ENCODE measurements at regions not wholly inside any gene's neighbourhood (a gene's known extent, or its start where the extent isn't known, plus 50 kb on each side); places are given as distances from the start of the nearest gene placed in this dataset.

DNA sequence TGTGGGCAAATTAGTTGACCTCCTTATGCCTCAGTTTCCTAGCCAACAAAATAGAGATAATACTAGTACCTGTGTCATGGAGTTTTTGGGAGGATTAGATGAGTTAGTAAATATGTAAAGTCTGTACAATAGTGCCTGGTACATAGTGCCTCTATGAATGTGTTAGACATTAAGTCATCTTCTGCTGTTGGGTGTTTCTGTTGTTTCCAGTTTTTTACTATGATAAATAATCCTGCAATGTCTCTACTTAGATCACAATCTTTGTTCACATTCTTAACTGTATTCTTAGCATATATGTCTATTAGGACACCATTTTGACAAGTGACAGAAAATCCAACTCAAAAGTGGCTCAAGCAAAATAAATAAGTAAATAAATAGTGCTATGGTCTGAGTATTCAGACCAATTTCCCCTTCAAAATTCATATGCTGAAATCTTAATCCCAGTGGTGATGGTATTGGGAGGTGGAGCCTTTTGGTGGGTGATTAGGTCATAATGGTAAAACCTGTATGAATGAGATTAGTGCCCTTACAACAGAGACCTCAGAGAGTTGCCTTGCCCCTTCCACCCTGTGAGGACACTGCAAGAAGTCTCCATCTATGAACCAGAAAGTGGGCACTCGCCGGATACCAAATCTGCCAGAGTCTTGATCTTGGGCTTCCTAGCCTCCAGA, 84.3 kb downstream of the DIRAS3 start:
- no peaks in the 10 kb centered on the region for H3K36me3 ChIP-seq (ENCODE audit: insufficient read depth, low read depth, low read length)

DNA sequence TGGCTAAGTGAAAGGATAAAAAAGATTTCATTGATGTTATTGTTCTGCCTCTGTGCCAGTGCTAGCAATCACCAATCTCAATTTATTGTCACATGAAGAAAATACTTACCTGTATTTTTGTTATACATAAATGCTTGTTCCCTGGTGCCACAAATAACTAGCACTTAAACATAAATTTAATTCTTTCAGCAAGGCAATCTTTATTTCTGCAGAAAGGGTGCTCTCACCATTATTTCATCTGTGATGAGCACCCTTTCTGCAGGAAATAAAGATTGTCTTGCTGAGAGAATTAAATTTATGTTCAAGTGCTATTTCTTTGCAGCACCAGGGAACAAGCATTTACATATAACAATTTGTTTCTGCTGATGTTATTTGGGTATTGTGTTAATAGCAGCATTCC, 87.2 kb downstream of the DIRAS3 start:
- Histone ChIP-seq H3K4me1 (ENCODE audit: insufficient read depth, low read length) (no peaks in the 10 kb centered on the region), H3K9ac (ENCODE audit: low read depth, low read length) (no peak overlapping the region)

More for the DNA sequence above, 84.3 kb downstream of the DIRAS3 start:
- no peak overlapping the region for H3K27ac ChIP-seq (ENCODE audit: low read length)
- H3K27me3 ChIP-seq (ENCODE audit: insufficient read depth, low read length) = no peaks in the 10 kb centered on the region
- no peak overlapping the region for H3K9ac ChIP-seq (ENCODE audit: low read depth, low read length)
- no peaks in the 10 kb centered on the region for H3K4me1 ChIP-seq (ENCODE audit: insufficient read depth, low read length)
- H3K4me3 ChIP-seq (ENCODE audit: low read length) = no peak overlapping the region
- peaks cover 21% of the 10 kb centered on the region for H3K9me3 ChIP-seq (ENCODE audit: insufficient read depth, low read depth, low read length)

DNA sequence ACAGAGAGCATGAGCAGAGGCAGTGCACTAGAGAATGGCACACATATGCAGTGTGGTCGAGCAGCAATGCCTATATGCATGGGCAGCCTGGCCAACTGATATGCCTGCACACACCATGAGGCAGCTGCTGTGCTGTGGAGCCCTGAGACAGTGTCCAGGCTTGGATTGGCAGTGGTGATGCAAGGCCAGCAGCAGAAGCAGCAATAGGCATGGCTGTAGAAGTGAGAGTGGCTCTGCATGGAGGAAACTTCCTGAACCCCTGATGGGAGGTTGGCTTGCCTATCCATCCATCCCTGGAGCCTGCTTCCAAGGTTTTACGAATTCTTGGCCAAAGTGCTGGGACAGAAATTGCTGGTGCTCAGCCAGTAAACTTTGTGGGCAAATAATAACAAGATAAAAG, 89.7 kb downstream of the DIRAS3 start:
- H3K4me3 ChIP-seq (ENCODE audit: low read length) = no peak overlapping the region
- H3K27ac ChIP-seq (ENCODE audit: low read length) = no peak overlapping the region
- no peaks in the 10 kb centered on the region for H3K36me3 ChIP-seq (ENCODE audit: insufficient read depth, low read depth, low read length)
- H3K9me3 ChIP-seq (ENCODE audit: insufficient read depth, low read depth, low read length) = peaks cover 21% of the 10 kb centered on the region
- H3K9ac ChIP-seq (ENCODE audit: low read depth, low read length) = no peak overlapping the region
- no peaks in the 10 kb centered on the region for H3K4me1 ChIP-seq (ENCODE audit: insufficient read depth, low read length)
- H3K27me3 ChIP-seq (ENCODE audit: insufficient read depth, low read length) = no peaks in the 10 kb centered on the region

More for the DNA sequence above, 87.2 kb downstream of the DIRAS3 start:
- Histone ChIP-seq H3K4me3 (ENCODE audit: low read length) (no peak overlapping the region), H3K27ac (ENCODE audit: low read length) (no peak overlapping the region), H3K36me3 (ENCODE audit: insufficient read depth, low read depth, low read length) (no peaks in the 10 kb centered on the region), H3K9me3 (ENCODE audit: insufficient read depth, low read depth, low read length) (peaks cover 21% of the 10 kb centered on the region), H3K27me3 (ENCODE audit: insufficient read depth, low read length) (no peaks in the 10 kb centered on the region)

DNA sequence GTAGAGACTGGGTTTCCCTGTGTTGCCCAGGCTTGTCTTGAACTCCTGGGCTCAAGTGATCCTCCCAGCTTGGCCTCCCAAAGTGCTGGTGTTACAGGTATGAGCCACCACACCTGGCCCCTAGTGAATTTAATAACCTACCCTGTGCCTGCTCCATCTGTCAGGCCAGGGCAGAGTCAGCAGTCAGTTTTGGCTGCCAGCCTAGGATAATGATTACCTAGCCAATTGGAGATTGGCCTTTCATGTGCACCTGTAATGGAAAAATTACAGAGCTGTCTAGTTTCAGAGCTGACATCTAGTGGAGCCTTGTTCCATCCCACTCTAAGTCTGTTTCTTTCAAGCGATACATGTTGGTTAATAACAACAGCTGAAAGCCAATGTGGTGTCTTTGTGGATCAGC, 92.0 kb downstream of the DIRAS3 start:
- no peak overlapping the region for H3K9ac ChIP-seq (ENCODE audit: low read depth, low read length)
- no peaks in the 10 kb centered on the region for H3K36me3 ChIP-seq (ENCODE audit: insufficient read depth, low read depth, low read length)
- H3K9me3 ChIP-seq (ENCODE audit: insufficient read depth, low read depth, low read length) = peaks cover 15% of the 10 kb centered on the region
- H3K4me3 ChIP-seq (ENCODE audit: low read length) = no peak overlapping the region
- no peaks in the 10 kb centered on the region for H3K27me3 ChIP-seq (ENCODE audit: insufficient read depth, low read length)
- no peaks in the 10 kb centered on the region for H3K4me1 ChIP-seq (ENCODE audit: insufficient read depth, low read length)
- no peak overlapping the region for H3K27ac ChIP-seq (ENCODE audit: low read length)

DNA sequence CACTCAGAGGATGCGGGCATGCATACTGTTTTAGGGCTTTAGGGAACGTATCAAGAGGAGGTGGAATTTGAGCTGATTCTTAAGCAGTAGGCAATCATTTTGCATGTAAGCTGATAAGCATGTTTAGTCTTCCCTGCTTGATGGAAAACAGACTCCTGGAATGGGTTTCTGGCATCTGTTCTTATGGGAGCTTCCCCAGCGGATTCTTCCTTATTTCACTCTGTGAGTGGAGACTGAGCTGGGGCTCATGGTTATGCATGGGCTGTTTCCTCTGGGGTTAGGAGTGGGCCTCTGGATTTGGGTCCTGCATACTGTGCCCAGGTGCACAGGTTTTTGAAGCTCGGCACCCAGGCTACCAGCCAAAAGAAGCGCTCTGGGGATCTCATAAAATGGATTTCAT, 93.4 kb downstream of the DIRAS3 start:
- H3K9me3 ChIP-seq (ENCODE audit: insufficient read depth, low read depth, low read length) = peaks cover 1% of the 10 kb centered on the region; the same call in 1 of the 2 replicates
- H3K27ac ChIP-seq (ENCODE audit: low read length) = no peak overlapping the region
- H3K4me3 ChIP-seq (ENCODE audit: low read length) = no peak overlapping the region
- H3K27me3 ChIP-seq (ENCODE audit: insufficient read depth, low read length) = no peaks in the 10 kb centered on the region
- no peak overlapping the region for H3K9ac ChIP-seq (ENCODE audit: low read depth, low read length)
- no peaks in the 10 kb centered on the region for H3K4me1 ChIP-seq (ENCODE audit: insufficient read depth, low read length)
- no peaks in the 10 kb centered on the region for H3K36me3 ChIP-seq (ENCODE audit: insufficient read depth, low read depth, low read length)

DNA sequence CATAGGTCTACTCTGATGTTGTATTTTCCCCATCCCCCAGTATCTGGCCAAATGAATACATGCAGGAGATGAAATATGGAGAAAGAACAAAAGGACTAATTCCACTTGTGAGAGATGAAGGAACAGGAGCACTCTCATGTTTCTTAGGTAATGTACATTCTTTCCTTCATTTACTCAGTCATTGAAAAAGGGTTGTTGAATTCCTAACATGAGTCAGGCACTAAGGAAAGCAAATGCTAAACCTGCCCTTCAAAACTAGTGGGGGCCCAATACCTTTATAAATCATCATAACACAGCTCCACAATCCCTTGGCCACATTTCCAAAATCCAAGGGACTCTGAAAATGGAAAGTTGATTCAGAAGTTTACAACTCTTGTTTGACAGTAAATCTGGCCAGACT, 94.3 kb downstream of the DIRAS3 start:
- no peaks in the 10 kb centered on the region for H3K27me3 ChIP-seq (ENCODE audit: insufficient read depth, low read length)
- H3K27ac ChIP-seq (ENCODE audit: low read length) = no peak overlapping the region
- H3K9ac ChIP-seq (ENCODE audit: low read depth, low read length) = no peak overlapping the region
- no peaks in the 10 kb centered on the region for H3K9me3 ChIP-seq (ENCODE audit: insufficient read depth, low read depth, low read length)
- H3K36me3 ChIP-seq (ENCODE audit: insufficient read depth, low read depth, low read length) = no peaks in the 10 kb centered on the region
- no peaks in the 10 kb centered on the region for H3K4me1 ChIP-seq (ENCODE audit: insufficient read depth, low read length)
- no peak overlapping the region for H3K4me3 ChIP-seq (ENCODE audit: low read length)

DNA sequence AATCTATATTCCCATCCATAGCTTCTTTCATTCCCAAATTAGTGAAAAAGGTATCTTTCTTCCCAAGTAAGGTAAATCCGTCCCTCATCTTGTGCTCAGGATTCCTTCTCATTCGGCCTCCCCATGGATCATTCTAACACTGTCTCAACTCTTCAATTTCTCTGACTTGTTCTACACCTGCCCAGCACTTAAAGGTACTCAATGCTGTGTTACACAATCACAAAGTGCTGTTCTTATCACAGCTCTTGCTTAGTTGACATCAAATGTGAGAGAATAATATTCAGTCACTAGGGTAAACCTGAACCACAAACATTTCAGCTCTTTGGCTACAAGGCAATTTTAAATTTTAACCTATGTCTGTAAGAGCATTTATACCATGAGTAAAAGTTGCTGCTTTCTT, 94.8 kb downstream of the DIRAS3 start:
- Histone ChIP-seq H3K9ac (ENCODE audit: low read depth, low read length) (no peak overlapping the region), H3K27me3 (ENCODE audit: insufficient read depth, low read length) (no peaks in the 10 kb centered on the region), H3K27ac (ENCODE audit: low read length) (no peak overlapping the region), H3K36me3 (ENCODE audit: insufficient read depth, low read depth, low read length) (no peaks in the 10 kb centered on the region), H3K9me3 (ENCODE audit: insufficient read depth, low read depth, low read length) (no peaks in the 10 kb centered on the region), H3K4me1 (ENCODE audit: insufficient read depth, low read length) (no peaks in the 10 kb centered on the region), H3K4me3 (ENCODE audit: low read length) (no peak overlapping the region)

DNA sequence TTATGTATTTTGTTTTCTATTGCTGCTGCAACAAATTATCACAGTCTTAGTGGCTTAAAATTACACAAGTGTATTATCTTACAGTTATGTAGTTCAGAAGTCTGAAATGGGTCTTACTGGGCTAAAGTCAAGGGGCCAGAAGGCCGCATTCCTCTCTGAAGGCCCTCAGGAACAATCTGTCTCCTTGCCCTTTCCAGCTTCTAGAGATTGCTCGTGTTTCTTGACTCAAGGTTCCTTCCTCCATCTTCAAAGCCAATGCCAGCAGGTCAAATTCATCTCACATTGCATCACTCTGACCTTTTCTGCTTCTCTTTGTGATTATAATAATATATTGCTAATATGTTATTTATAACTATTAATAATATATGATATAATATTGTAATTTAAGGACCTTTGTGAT, 97.1 kb downstream of the DIRAS3 start:
- H3K9ac ChIP-seq (ENCODE audit: low read depth, low read length) = no peak overlapping the region
- H3K4me1 ChIP-seq (ENCODE audit: insufficient read depth, low read length) = no peaks in the 10 kb centered on the region
- no peak overlapping the region for H3K27ac ChIP-seq (ENCODE audit: low read length)
- no peaks in the 10 kb centered on the region for H3K27me3 ChIP-seq (ENCODE audit: insufficient read depth, low read length)
- no peaks in the 10 kb centered on the region for H3K9me3 ChIP-seq (ENCODE audit: insufficient read depth, low read depth, low read length)
- H3K4me3 ChIP-seq (ENCODE audit: low read length) = no peak overlapping the region
- no peaks in the 10 kb centered on the region for H3K36me3 ChIP-seq (ENCODE audit: insufficient read depth, low read depth, low read length)

DNA sequence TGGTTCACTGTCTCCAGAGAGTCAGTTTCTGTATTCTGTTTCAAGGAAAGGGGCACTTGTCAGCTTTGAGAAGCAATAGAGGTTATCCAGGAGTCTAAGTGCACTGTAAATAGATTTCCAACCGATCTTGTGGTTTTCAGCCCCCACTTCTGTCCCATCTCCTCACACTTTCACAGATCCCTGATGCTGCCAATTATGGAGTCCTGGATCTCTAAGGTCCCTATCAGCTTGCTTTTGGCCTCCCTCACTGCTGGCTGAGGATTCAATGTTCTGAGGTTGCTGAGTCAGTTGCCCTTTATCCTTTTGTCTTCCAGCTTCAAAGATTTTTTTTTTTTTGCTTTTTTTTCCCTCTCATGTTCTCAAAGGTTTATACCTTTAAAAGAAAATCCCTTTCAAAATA, 98.4 kb downstream of the DIRAS3 start:
- no peak overlapping the region for H3K9ac ChIP-seq (ENCODE audit: low read depth, low read length)
- H3K4me1 ChIP-seq (ENCODE audit: insufficient read depth, low read length) = no peaks in the 10 kb centered on the region
- H3K27ac ChIP-seq (ENCODE audit: low read length) = no peak overlapping the region
- no peaks in the 10 kb centered on the region for H3K9me3 ChIP-seq (ENCODE audit: insufficient read depth, low read depth, low read length)
- no peak overlapping the region for H3K4me3 ChIP-seq (ENCODE audit: low read length)
- H3K36me3 ChIP-seq (ENCODE audit: insufficient read depth, low read depth, low read length) = no peaks in the 10 kb centered on the region
- no peaks in the 10 kb centered on the region for H3K27me3 ChIP-seq (ENCODE audit: insufficient read depth, low read length)

DNA sequence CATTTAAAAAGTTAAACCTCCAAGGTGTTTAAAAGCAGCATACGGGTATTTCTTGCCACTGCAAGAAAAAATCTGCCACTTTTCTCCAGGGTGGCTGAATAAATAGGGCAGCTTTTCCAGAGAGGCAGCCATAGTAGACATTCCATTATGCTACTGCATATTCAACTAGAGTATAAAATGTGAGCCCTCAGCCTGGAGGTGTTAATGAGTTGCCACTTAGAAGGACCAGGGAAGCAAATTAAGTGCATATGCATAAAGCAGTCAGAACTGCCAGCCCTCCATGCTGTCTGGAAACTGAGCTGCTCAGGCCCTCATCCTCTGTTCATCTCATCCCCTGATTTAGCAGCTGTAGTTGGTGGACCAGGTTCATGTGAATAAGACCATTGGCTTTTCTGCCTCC, 99.4 kb downstream of the DIRAS3 start:
- H3K36me3 ChIP-seq (ENCODE audit: insufficient read depth, low read depth, low read length) = no peaks in the 10 kb centered on the region
- no peaks in the 10 kb centered on the region for H3K9me3 ChIP-seq (ENCODE audit: insufficient read depth, low read depth, low read length)
- no peak overlapping the region for H3K9ac ChIP-seq (ENCODE audit: low read depth, low read length)
- no peaks in the 10 kb centered on the region for H3K27me3 ChIP-seq (ENCODE audit: insufficient read depth, low read length)
- no peak overlapping the region for H3K27ac ChIP-seq (ENCODE audit: low read length)
- H3K4me1 ChIP-seq (ENCODE audit: insufficient read depth, low read length) = no peaks in the 10 kb centered on the region
- no peak overlapping the region for H3K4me3 ChIP-seq (ENCODE audit: low read length)

DNA sequence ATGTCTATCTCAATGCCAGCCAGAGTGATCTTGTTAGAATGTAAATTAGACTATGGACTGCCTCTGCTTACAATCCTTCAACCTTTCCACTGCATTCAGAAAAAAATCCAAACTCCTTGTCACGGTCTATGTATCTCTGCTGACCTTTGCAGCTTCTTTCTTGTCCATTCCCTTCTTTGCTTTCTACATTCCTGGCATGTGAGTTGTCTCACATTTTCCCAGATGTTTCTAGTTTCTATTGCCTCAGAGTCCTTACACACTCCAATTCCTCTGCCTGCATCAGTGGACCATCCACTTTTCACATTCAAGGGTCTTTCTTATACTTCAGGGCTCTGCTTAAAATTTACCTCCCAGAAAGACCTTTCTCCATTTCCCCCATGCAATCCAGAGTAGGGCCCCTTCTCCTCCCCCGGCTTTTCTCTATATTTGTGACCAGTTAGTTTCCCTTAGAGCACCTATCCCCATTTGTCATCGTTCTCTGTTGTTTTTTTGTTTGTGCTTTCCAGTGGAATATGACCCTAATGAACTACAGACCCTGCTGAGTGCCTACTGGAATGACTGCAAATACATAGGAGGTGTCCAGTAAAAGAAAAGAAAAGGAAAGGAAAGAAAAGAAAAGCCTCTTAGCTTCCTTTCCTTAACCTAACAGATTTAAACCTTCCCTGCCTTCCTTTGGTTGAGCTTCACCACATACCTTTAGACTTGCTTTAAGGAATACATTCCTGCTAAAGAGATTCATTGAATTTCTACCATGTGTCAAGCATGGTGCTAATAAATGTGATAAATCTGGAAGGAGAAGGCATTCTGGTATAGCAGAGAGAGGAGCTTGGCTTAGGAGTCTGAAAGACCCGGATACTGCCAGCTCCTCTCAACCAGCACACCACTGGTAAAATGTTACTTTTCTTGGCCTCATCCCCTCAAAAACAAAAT, 102.0 kb downstream of the DIRAS3 start:
- no peak overlapping the region for H3K9ac ChIP-seq (ENCODE audit: low read depth, low read length)
- H3K36me3 ChIP-seq (ENCODE audit: insufficient read depth, low read depth, low read length) = no peaks in the 10 kb centered on the region
- no peaks in the 10 kb centered on the region for H3K9me3 ChIP-seq (ENCODE audit: insufficient read depth, low read depth, low read length)
- H3K27ac ChIP-seq (ENCODE audit: low read length) = no peak overlapping the region
- no peak overlapping the region for H3K4me3 ChIP-seq (ENCODE audit: low read length)
- no peaks in the 10 kb centered on the region for H3K4me1 ChIP-seq (ENCODE audit: insufficient read depth, low read length)
- no peaks in the 10 kb centered on the region for H3K27me3 ChIP-seq (ENCODE audit: insufficient read depth, low read length)

DNA sequence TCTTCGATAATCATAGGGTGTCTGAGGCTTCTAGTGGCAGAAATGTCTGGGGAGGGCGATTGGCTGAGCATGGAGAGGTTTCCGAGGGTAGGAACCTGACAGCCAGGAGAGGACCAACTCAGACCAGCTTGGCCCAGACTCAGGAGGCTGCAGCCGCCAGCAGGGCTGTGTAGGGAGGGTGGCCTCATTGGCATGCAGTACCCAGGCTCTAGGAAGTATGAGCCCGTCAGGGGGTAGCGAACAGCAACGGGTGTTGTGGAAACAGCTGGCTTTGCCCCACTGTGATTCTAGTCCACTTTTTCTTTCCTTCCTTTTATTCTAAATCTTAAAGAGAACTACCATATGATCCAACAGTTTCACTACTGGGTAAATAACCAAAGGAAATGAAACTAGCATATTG, 103.3 kb downstream of the DIRAS3 start:
- Histone ChIP-seq H3K4me1 (ENCODE audit: insufficient read depth, low read length) (no peaks in the 10 kb centered on the region), H3K4me3 (ENCODE audit: low read length) (no peak overlapping the region), H3K9ac (ENCODE audit: low read depth, low read length) (no peak overlapping the region), H3K36me3 (ENCODE audit: insufficient read depth, low read depth, low read length) (no peaks in the 10 kb centered on the region), H3K27ac (ENCODE audit: low read length) (no peak overlapping the region), H3K27me3 (ENCODE audit: insufficient read depth, low read length) (no peaks in the 10 kb centered on the region), H3K9me3 (ENCODE audit: insufficient read depth, low read depth, low read length) (no peaks in the 10 kb centered on the region)
